HG03064 (cell line): ENCODE measurements at regions not wholly inside any gene's neighbourhood (a gene's known extent, or its start where the extent isn't known, plus 50 kb on each side); places are given as distances from the start of the nearest gene placed in this dataset.
A peak's percentile ranks its signal among the peaks of the same experiment; 100 is the strongest.
"Not testable (repeated sequence)": the region's sequence is repeated elsewhere in the genome, so short reads cannot be mapped to it uniquely, and the experiment has no call there.

Experiments
- ATAC-seq: cut with Tn5 transposase; IDR thresholded peaks from one replicate; pipeline ENCODE4 v1.9.1; 2021; ENCODE audit warnings: low read depth; ENCODE audit not compliant: unreplicated experiment

DNA sequence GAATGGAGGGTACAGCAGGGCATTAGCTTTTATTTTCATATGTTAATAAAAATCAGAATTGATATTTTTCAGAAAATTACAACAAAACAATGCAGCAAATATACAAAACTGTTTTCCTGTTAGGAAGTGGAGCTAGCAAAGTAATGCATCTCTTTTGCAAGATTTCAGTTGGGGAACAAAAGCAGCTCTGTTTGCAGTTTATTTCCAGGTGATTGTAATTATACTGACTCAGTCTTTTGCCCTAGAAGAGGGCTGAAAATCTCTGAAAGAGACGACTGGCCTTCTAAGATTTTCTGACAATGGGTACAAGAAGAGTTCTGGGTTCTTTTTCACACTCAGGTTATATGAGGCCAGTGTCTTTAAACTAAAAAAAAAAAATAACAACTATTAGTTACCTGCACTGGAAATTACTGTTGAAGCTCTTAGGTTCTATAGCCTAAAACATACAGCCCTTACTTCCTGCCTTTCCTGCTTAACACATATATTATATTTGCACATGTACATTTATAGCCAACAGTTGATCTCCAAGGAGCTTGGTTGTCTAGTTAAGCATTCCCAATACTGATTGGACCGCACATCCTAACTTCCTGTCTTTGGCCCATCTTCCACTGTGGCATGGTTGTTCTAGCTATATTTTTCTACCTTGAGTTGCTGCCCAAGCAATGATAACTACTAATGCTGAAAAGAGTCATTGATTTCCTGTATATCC, 199.1 kb upstream of the KRR1 start:
- ATAC-seq, result no peak

GRCh38 chr12:75709503-75709902, 198.1 kb upstream of the KRR1 start:
- ATAC-seq, result no peak

- no peak for ATAC-seq
Observed at GRCh38 chr12:75708802-75709201, 197.4 kb upstream of the KRR1 start.

GRCh38 chr12:75707983-75708382, 196.6 kb upstream of the KRR1 start:
- no peak for ATAC-seq

DNA sequence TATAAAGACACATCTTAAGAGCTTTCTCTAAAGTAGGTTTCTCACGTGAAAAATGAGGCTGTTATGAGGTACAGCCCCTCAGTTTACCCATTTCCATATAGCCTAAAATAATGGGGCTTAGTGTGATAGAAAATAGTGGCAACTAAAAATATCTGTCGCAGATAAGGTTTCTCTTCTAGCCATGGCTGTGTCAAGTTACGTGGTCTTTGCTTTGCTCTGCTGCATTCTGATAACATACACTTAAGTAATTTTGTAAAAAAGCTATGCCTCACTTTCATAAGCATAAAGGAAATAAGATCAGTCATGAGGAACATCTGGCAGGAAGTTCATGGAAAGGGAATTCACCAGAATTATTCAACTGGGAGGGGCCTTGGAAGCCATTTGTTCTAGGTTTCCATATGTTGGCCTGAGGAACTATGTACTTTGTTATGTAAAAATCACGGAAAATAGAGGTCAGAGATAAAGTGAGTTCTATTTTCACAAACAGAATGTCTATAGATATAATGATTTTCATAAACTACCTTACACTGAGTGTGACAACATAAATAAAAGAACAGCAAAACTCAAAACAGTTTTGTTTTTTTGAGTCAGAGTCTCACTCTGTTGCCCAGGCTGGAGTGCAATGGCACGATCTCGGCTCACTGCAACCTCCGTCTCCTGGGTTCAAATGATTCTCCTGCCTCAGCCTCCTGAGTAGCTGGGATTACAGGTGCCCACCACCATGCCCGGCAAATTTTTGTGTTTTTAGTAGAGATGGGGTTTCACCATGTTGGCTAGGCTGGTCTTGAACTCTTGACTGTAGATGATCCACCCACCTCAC, 195.6 kb upstream of the KRR1 start:
- peak; percentile 64 for ATAC-seq

DNA sequence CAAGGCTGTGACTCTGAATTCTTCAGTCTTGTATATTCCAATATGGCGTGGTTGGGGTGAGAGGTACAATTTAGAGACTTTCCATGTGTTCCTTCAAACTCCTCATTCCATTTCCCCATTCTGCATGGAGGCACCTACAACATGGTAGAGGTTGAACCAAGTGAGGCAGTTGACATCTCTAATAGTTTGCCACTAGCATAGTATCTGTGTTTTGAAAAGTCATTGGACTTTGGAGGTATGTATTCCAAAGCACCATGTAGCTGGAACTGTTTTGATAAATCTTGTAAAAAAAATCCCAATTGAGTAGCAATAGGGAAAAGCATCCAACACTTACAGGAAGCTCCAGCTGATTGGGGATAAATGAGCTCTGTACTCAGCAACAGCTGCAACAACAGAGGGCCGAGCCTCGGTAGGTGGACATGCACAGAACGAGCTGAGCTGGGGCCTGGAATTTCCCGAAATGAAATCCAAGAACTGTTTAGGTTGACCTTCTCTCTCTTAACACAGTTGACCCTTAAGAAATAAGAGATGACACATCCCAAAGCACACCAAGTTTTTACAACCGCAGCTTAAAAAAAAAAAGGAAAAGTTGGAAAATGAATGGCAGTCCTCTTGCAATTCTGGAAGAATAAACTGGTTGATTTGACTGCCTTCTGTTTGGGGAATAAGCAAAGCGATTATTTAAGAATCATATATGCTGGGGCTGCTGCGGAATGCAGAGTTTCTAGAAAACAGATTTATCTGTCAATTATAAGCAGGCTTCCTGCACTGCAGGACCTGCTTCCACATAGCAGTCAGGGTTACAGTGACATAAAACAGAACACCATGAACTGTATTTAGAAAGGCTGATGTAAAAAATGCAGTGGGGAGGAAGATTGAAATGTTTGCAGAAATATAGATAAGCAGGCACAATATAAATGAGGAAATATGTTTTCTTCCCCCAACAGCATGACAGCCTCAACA, 194.6 kb upstream of the KRR1 start:
- no peak for ATAC-seq

DNA sequence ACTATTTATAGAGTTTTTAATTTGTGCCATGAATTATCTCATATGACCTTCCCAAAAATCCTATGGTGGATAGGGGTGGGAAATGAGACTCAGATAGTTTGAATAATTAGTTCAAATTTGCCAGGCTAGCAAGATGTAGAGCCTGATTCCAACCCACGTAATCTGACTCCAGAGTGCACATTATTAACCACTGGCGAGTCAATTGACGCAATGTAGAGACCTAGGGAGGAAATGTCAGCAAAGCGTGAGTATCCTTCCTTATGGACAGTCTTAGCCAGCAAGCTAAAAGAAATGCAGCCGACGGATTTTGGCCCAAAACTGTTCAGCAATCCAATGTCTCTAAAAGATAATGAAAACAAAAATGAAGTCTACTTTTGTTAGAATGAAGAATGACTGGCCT, 193.3 kb upstream of the KRR1 start:
- ATAC-seq, result no peak

DNA sequence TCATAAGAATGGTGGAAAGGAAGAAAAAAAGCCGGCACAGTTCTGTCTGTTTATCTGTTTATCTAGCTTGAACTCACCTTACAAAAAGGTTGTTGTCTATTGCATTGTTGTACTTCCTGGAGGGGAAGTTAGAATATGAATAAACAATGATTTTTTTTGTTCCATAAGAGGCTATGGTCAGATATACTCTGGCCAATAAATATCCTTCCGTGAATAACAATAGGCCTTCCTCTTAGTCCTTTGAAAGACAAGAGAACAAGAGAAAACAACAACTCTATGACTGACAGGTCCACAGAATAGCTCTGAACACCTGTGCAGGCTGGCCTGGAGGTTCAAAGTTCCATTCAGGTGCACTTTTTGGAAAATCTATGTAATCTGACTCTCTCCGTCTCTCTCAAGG, 192.8 kb upstream of the KRR1 start:
- no peak for ATAC-seq

- no peak for ATAC-seq
Observed at GRCh38 chr12:75703131-75703530, 191.7 kb upstream of the KRR1 start.

DNA sequence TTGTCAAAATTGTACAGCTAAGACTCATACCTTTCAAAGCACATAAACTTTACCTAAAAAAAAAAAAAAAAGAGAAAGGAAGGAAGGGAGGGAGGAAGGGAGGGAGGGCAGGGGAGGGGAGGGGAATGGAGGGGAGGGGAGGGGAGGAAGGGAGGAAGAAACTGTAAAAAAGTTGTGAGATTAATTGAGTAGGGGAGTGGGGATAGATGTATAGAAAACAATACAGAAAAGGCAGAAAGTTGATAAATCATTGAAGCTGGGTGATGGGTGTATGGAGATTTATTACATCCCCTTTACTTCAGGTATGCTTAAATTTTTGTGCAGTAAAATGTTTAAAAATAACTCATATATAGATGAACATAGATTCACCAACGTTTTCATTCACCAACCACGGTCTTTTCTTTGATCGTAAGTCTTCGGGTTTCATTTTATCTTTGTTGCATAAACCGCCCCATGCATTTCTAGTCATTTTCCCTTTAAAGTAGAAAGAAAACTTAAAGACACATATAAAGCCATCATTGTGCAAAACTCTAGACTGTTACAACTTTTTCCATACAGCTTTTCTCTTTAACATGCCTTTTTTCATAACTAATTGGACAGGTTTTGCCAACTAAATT, 191.2 kb upstream of the KRR1 start:
- no peak for ATAC-seq

- no peak for ATAC-seq
Observed at GRCh38 chr12:75701859-75702258, 190.4 kb upstream of the KRR1 start.

- no peak for ATAC-seq
Observed at GRCh38 chr12:75699728-75700496, 188.5 kb upstream of the KRR1 start.

- no peak for ATAC-seq
Observed at GRCh38 chr12:75699251-75699650, 187.8 kb upstream of the KRR1 start.

- no peak for ATAC-seq
Observed at GRCh38 chr12:75698052-75698451, 186.6 kb upstream of the KRR1 start.

DNA sequence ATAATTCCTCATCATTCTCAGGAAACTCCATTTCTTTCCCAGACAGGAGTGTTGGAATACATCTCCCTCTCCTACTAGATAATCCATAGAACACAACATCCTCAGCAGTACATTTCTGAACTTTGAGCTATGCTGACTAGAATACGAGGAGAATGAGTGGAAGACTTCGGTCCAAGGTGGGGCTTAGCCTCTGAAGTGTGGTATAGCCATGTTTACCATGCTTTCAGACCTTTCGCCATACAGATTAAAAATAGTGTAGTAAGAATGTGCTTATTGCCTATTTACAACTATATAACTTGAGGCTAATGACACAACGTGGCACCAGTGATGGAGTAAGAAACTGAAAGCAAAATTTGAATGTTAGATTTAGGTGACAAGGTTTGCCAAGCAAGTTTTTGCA, 184.5 kb upstream of the KRR1 start:
- ATAC-seq, result no peak

- no peak for ATAC-seq
Observed at GRCh38 chr12:75694534-75695268, 183.3 kb upstream of the KRR1 start.

DNA sequence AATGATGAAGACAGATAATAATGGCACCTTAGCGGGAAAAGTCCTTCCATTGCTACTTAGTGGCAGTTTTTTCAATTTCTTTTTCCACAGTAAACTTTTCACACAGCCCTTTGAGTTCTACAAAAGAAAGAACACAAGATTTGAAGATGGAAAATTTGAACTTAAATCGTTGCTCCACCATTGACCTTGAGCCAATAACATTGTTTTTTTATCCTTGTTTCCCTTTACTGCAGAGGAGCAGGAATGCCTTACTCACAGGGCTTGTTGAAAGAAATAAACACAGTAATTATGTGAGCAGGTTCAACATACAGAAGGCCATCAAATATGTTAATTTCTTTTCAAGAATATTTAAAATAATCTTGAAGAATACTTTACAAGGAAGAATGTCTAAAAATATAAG, 181.5 kb upstream of the KRR1 start:
- no peak for ATAC-seq

DNA sequence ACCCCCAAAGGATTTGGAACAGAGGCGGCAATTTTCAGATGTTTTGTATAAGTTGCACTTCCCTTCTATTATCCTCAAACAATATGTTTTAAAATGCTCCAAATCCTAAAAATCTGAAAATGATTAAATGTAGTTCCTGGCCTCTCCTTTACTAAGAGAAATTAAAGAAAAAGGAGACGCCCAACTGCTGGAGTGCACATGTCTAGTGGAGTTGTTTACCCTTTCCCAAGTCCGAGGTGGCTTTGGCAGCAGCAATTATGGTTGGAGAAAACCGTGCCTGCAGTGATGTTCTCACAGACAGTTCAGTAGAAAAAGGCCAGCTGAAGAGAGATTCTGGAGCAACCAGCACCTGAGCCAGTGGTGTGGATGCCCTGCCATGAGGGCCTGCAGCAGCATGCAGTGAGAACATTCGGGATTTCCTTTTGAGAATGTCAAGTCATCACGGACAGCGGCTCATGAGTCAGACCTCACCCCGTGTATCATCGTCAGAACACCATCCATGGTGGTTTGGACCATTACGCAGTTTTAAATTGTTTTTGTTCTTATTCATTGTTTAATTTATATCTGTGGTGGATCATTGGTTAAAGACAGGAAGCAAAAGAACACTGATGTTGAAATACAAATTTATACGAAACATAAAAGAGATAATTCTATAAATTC, 179.0 kb upstream of the KRR1 start:
- ATAC-seq, result no peak

DNA sequence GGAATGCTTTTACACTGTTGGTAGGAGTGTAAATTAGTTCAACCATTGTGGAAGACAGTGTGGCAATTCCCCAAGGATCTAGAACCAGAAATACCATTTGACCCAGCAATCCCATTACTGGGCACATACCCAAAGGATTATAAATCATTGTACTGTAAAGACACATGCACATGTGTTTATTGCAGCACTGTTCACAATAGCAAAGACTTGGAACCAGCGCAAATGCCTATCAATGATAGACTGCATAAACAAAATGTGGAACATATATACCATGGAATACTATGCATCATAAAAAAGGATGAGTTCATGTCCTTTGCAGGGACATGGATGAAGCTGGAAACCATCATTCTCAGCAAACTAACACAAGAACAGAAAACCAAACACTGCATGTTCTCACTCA, 174.8 kb upstream of the KRR1 start:
- ATAC-seq, result not testable (repeated sequence)
